Skeletal muscle tissue (tissue), 3 donors: ENCODE measurements at regions not wholly inside any gene's neighbourhood (a gene's known extent, or its start where the extent isn't known, plus 50 kb on each side); places are given as distances from the start of the nearest gene placed in this dataset.

Source experiments
- H3K27ac ChIP-seq: one replicate; pipeline ENCODE4 v1.7.0; 2013; ENCODE audit warnings: mild to moderate bottlenecking, low read depth, low read length, inconsistent platforms
- H3K27me3 ChIP-seq, 3 donors: one replicate each; pipeline ENCODE4 v1.7.0; 2013; ENCODE audit warnings: low read length in 3 of 3; ENCODE audit not compliant: control insufficient read depth in 3 of 3, insufficient read depth in 3 of 3
- H3K36me3 ChIP-seq, 3 donors: one replicate each; pipeline ENCODE4 v1.7.0; 2013; ENCODE audit warnings: low read length in 3 of 3; ENCODE audit not compliant: control insufficient read depth in 3 of 3, insufficient read depth in 3 of 3
- H3K4me1 ChIP-seq, 3 donors: one replicate each; pipeline ENCODE4 v1.7.0; 2013; ENCODE audit warnings: low read length in 3 of 3, mild to moderate bottlenecking in 3 of 3; ENCODE audit not compliant: control insufficient read depth in 3 of 3, insufficient read depth in 3 of 3
- H3K4me3 ChIP-seq, 3 donors: one replicate each; pipeline ENCODE4 v1.7.0; 2013; ENCODE audit warnings: low read length in 3 of 3
- H3K9ac ChIP-seq, 3 donors: one replicate each; pipeline ENCODE4 v1.7.0; 2013; ENCODE audit warnings: low read length in 3 of 3, mild to moderate bottlenecking in 3 of 3, moderate library complexity in 2 of 3, low read depth in 1 of 3
- H3K9me3 ChIP-seq, 3 donors: one replicate each; pipeline ENCODE4 v1.7.0; 2013; ENCODE audit warnings: low read length in 3 of 3; ENCODE audit not compliant: control insufficient read depth in 3 of 3
- donor health status: Osteomylitis.

DNA sequence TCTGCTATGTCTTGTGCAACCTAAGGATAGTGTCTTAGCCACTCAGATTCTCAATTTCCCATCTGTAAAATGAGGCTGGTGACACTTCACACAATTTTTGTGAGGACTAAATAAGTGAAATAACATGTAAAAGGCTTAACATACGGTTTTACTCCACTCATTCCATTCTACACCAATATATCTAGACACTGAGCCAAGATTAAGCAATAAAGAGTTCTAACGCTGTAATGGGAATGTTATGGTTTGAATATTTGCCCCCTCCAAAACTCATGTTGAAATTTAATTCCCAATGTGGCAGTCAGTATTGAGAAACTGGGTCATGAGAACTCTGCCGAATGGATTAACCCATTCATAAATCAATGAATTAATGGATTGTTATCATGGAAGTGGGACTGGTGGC, 301.0 kb downstream of the HACE1 start:
- no peak overlapping the region for H3K9ac ChIP-seq
- no peaks in the 10 kb centered on the region for H3K4me1 ChIP-seq
- H3K27ac ChIP-seq: no peak overlapping the region
- H3K36me3 ChIP-seq: no peaks in the 10 kb centered on the region
- H3K9me3 ChIP-seq: no peaks in the 10 kb centered on the region
- H3K4me3 ChIP-seq: no peak overlapping the region
- no peaks in the 10 kb centered on the region for H3K27me3 ChIP-seq

DNA sequence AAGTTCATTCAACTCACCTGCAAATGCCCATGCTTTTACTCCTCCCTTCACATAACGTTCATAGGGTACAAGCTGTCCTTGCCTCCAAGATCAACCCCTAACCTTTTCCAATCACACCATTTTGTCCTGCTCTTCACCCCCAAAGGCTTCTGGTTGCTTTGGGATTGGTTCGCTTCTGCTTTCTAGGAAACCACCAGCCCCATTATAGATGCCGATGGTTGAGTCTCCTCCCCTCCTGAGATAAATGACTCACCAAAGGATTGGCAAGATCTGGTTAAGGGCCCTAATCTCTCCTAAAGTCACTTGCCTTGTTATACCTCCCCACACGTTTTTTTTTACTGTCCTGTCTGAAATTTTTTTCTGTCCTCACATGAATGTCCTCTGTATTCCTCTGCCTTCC, 311.4 kb downstream of the HACE1 start:
- Histone ChIP-seq H3K27me3 (no peaks in the 10 kb centered on the region), H3K27ac (no peak overlapping the region), H3K4me3 (no peak overlapping the region), H3K9me3 (no peaks in the 10 kb centered on the region), H3K36me3 (no peaks in the 10 kb centered on the region), H3K4me1 (no peaks in the 10 kb centered on the region), H3K9ac (no peak overlapping the region)

DNA sequence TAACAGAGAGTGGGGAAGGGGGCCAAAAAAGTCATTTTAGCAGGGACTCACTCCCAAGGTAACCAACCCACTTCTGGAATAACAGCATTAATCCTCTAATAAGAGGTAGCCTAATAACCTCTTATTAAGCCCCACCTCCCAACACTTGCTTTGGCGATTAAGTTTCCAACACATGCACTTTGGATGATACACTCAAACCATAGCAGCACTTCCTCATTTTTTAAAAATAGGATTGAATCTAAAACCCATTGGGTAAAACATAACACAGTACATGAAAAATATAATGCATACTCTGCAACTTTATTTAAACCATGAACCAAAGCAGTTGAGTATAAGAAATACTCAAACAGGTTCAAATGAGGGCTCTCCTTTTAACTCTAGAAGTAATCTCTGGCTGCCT, 318.3 kb downstream of the HACE1 start:
- no peak overlapping the region for H3K4me3 ChIP-seq
- no peaks in the 10 kb centered on the region for H3K36me3 ChIP-seq
- no peak overlapping the region for H3K27ac ChIP-seq
- H3K9ac ChIP-seq: no peak overlapping the region
- H3K4me1 ChIP-seq: no peaks in the 10 kb centered on the region
- no peaks in the 10 kb centered on the region for H3K9me3 ChIP-seq
- H3K27me3 ChIP-seq: no peaks in the 10 kb centered on the region

DNA sequence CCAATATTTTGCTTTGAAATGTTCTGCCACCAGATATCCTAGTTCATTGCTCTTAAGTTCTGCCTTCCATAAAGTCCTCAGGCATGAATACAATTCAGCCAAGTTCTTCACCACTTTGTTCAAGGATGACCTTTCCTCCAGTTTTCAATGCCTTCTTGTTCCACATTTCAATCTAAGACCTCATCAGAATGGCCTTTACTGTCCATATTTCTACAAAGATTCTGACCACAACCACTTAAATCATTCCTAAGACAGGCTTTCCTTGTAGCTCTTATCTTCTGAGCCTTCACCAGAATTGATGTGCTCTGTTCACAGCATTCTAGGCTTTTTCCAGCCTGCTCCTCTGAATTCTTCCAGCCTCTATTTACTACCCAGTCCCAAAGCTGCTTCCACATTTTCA, 319.0 kb downstream of the HACE1 start:
- Histone ChIP-seq H3K27me3 (no peaks in the 10 kb centered on the region), H3K4me1 (no peaks in the 10 kb centered on the region), H3K9me3 (no peaks in the 10 kb centered on the region), H3K9ac (no peak overlapping the region), H3K4me3 (no peak overlapping the region), H3K27ac (no peak overlapping the region), H3K36me3 (no peaks in the 10 kb centered on the region)

DNA sequence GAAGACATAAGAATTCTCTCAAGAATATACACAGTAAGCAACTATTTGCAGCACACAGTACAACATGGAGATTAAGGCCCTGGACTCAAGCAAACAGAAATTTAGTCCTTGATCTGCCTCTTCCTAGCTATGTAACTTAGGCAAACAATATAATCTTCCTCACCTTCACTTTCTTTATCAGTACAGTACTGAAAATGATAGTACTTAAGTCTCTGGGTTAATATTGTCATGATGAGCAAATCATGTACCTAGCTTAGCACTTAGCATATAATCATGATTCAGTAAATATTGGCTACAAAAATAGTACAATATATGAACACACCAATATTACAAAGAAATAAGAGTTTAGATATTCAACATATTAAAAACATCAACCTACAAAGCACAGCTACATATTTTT, 320.5 kb downstream of the HACE1 start:
- Histone ChIP-seq H3K9me3 (no peaks in the 10 kb centered on the region), H3K27ac (no peak overlapping the region)

DNA sequence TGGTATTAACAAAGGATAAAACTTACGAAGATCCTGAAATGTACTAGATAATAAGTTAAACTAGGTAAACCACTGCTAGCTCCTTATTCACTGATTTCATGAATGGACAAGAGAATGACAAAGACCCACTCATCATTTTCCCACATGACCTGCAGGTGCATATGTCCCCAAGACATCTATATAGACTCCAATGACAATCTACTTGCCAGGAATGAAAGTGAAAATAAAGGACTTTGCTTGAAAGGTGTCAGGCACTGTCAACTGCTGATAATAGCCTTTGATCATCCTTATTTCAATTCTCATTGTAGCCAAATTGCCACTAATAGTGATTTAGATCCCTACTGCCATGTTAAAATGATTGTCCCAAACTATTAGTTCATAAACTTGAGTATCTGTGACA, 321.8 kb downstream of the HACE1 start:
- no peaks in the 10 kb centered on the region for H3K9me3 ChIP-seq
- no peak overlapping the region for H3K9ac ChIP-seq
- H3K36me3 ChIP-seq: no peaks in the 10 kb centered on the region
- H3K4me3 ChIP-seq: no peak overlapping the region
- no peaks in the 10 kb centered on the region for H3K27me3 ChIP-seq
- H3K27ac ChIP-seq: no peak overlapping the region
- H3K4me1 ChIP-seq: no peaks in the 10 kb centered on the region

More for the DNA sequence above, 320.5 kb downstream of the HACE1 start:
- Histone ChIP-seq H3K4me3 (no peak overlapping the region), H3K27me3 (no peaks in the 10 kb centered on the region), H3K9ac (no peak overlapping the region), H3K36me3 (no peaks in the 10 kb centered on the region), H3K4me1 (no peaks in the 10 kb centered on the region)

DNA sequence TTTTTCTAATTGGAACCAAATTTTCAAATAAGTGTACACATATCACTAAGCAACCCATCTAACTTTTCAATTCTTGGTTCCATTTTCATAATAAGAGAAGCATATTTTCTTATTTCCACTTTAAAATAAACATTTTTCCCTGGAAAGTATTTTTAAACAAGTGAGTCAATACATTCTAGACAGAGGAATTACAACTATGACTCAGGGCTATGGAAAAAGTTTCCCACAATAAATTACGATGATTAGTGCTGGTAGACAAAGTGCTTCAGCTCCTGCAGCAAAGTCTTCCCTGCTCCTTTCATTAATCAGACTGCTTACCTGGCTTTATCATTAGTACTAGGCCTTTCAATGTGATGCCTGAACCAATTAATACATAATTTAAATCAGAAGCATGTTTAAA, 322.5 kb downstream of the HACE1 start:
- no peaks in the 10 kb centered on the region for H3K27me3 ChIP-seq
- no peaks in the 10 kb centered on the region for H3K9me3 ChIP-seq
- no peaks in the 10 kb centered on the region for H3K36me3 ChIP-seq
- no peak overlapping the region for H3K4me3 ChIP-seq
- H3K4me1 ChIP-seq: no peaks in the 10 kb centered on the region
- no peak overlapping the region for H3K27ac ChIP-seq
- no peak overlapping the region for H3K9ac ChIP-seq

DNA sequence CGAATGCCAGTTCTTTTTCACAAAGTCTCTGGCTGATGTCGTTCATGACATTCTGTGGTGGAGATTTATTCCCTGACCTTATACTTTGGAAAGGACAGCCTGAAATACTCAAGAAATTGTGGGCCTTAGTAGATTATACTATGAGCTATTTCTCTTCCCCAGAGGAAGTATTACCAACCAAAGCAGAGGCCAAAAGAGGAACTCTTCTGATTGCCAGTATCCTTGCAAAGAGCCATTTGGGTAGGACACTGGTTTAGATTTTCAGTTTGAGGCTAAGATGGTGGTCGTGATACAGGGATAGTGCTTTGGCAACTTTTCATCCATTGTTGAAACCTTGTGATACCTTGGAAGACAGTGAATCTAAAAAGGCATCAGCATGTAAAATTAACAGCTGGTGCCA, 327.3 kb downstream of the HACE1 start:
- H3K9me3 ChIP-seq: no peaks in the 10 kb centered on the region
- no peaks in the 10 kb centered on the region for H3K27me3 ChIP-seq
- H3K9ac ChIP-seq: no peak overlapping the region
- no peaks in the 10 kb centered on the region for H3K36me3 ChIP-seq
- H3K4me3 ChIP-seq: no peak overlapping the region
- H3K27ac ChIP-seq: no peak overlapping the region
- H3K4me1 ChIP-seq: no peaks in the 10 kb centered on the region

DNA sequence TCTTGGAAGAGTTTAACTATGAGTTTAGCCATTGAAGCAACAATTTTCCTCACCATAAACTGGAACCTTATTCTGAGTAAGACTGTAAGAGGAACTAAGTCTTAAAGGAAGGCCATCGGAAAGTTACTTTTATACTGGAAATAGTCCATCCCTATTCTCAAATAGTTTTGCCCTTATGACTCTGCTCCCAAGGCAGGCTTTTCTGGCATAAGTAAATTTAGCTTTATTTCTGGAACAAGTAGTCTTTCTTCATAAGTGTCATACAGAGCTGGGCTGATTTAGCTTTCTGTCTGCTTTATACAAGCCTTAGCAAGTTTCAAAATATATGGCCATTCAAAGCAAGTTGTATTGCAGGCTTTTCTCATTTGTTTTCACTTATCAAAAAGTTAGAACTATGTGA, 328.1 kb downstream of the HACE1 start:
- H3K27me3 ChIP-seq: peaks cover 0 to 2% (median 0%) of the 10 kb centered on the region in 3 donors
- H3K36me3 ChIP-seq: no peaks in the 10 kb centered on the region
- H3K9me3 ChIP-seq: no peaks in the 10 kb centered on the region
- no peak overlapping the region for H3K9ac ChIP-seq
- no peaks in the 10 kb centered on the region for H3K4me1 ChIP-seq
- no peak overlapping the region for H3K27ac ChIP-seq
- H3K4me3 ChIP-seq: no peak overlapping the region

DNA sequence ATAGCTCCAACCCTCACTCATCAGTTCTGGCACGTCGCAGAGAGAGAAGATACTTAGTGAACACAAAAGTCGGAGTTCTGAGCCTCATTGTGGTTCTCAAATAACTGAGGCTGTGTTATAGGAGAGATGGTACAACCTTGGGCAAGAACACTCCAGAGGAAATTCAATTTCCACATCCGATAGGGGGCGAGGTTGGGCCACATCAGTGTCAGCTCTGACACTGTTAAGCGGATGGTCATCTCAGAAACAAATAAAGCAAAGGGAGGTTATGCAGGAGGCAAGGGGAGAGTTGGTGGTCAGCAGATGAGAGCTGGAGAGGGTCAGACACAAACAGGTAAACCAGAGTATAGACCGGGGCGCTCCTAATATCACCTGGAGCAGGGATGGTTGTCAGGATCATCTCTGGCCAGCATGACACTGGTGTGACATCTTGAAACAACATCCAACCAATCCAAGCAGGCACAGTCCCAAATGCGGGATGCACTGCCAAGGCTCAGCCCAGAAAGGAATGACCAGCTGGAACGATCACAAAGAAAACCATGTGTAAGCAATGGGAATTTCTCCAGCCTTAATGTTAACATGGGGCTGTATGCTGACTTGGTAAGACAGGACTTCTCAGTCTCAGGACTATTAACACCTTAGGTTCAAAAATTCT, 331.8 kb downstream of the HACE1 start:
- Histone ChIP-seq H3K27ac (no peak overlapping the region), H3K4me1 (peaks cover 0 to 5% (median 0%) of the 10 kb centered on the region in 3 donors), H3K36me3 (no peaks in the 10 kb centered on the region), H3K9me3 (no peaks in the 10 kb centered on the region), H3K27me3 (peaks cover 0 to 4% (median 0%) of the 10 kb centered on the region in 3 donors), H3K4me3 (no peak overlapping the region), H3K9ac (no peak overlapping the region)
